Mucosa of gallbladder (tissue), 1 donor: ENCODE measurements at regions not wholly inside any gene's neighbourhood (a gene's known extent, or its start where the extent isn't known, plus 50 kb on each side); places are given as distances from the start of the nearest gene placed in this dataset.
"Not testable (repeated sequence)": the region's sequence is repeated elsewhere in the genome, so short reads cannot be mapped to it uniquely, and the experiment has no call there.

ENCODE experiments used
- DNase-seq: peaks from one replicate; pipeline ENCODE4 v3.0.0-alpha.2; 2020; ENCODE audit warnings: low spot score
- donor health status: DM: no; HTN: no; CAD: no.

DNA sequence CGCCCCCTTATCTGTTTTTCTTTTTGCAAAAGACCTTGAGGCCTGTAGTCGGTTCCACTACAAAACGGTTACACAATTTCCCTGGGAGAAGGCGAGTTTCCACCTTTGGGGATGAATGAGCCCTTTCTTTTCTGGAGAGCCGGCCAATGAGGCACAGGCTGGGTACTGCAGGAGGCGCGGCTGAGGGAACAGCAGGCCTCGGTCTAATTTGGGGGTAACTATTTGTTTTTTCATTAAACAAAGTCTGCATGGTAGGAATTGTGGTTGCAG, 129.2 kb downstream of the MYCN start:
- DNase-seq: no peak

DNA sequence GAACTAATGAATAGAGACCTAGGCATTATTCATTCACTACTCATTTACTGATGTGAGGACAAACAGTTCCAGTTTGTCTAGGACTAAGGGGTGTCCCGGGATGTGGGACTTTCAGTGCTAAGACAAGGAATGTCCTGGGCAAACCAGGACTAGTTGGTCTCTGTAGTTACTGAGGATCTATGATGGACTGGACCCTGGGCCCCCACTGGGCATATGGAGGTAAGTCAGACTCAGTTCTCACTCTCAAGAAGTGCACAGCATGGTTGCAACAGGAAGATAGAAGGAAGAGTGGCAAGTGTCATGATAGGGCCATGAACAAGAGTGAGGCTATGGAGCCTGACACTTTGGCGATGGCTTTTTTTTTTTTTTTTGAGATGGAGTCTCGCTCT, 128.2 kb downstream of the MYCN start:
- no peak for DNase-seq

DNA sequence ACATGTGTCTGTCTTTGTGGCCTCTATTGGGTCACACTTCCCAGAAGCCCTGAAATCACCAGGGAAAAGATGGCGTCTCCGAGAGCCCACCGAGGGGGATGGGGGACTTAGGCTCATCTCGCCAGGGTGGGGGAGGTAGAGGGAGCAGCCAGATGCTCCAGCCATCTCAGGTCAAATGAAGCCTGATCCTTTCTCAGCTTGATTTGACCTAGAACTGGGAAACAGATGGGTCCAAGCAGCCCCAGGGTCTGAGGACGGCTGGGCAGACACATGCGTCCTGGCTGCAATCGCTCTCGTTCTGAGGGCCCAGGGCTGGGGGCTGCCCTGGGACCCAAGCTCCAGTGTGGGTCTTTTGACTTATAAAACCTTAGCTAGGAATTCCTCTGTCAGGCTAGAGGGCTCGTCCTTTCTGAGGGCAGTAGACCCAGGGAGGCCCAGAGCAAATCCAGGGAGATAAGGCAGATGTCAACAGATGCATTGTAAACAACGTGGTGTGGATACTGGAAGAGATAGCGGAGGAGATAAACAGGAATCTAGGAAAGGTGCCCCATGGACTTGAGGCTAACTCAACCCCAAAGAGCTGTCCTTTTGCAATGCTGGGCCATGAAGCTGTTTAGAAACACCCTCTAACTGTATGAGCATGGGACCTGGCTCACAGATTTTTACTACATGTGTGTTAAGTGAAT, 127.7 kb downstream of the MYCN start:
- no peak for DNase-seq

DNA sequence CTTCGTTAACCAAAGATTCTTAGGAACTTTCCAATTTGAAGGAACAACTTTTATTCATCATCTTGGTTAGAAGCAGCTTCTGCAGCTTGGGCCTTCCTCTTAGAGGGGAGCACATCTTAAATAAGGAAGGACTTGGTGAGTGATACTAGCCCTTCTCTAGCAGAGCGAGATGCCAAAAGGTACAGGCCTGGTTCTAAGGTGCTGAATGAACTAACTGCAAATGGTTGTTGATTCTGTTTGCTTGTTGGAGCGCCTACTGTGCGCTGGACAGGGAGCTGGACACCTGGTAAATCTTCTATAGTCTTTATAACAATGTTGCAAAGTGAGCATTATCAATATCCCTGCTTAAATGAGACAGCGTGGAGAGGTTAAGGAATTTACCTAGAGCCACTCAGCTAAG, 127.1 kb downstream of the MYCN start:
- DNase-seq: no peak

DNA sequence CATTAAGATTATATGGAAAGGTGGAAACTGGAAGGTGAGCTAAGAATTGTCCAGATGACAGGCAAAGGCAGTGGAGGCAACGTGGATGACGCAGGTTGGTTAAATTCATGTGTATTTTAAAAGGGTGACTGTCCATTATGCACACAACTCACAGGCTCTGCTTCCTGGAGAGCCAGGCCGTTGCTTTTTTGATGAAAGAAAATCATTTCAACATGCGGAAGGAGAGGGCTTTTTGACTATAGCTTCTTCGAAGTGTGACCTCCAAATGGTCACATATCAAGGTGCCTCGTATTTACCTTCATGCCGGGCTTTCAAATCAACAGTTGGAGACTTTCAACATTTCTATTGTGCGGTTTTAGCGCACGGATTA, 126.7 kb downstream of the MYCN start:
- no peak for DNase-seq

DNA sequence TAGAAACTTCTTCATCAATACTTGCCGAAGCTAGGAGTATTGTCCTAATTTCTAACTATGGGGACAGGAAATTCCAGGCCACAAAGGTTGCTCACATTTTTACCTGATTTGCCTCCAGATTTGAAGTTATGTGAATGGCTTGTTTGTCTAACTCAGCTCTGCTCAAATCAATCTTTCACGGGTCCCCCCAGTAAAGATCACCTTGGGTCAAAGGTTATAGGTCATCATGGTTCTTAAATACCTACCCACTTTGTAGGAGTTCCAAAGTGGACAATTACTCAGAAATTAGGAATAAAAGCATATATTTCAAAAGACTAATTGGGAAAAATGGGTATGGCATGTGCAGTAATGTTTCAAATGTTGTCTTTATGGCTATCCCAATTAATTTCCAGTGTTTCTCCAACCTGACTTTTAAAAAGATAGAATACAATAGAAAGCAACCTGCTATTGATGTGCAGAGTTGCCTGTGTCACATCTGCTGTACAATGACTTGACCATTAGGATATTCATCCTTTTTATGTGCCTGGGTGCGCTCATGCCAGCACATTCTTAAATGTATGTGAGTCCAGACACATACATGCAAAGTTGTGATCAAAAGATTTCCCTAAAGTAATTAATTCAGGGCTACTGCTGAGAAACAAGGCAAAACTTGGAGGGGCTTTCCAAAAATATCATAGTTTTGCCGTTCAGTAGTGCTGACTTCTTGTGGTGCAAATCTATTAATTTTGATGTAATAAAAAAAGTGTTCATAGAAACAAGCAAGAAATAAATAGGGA, 126.1 kb downstream of the MYCN start:
- no peak for DNase-seq

DNA sequence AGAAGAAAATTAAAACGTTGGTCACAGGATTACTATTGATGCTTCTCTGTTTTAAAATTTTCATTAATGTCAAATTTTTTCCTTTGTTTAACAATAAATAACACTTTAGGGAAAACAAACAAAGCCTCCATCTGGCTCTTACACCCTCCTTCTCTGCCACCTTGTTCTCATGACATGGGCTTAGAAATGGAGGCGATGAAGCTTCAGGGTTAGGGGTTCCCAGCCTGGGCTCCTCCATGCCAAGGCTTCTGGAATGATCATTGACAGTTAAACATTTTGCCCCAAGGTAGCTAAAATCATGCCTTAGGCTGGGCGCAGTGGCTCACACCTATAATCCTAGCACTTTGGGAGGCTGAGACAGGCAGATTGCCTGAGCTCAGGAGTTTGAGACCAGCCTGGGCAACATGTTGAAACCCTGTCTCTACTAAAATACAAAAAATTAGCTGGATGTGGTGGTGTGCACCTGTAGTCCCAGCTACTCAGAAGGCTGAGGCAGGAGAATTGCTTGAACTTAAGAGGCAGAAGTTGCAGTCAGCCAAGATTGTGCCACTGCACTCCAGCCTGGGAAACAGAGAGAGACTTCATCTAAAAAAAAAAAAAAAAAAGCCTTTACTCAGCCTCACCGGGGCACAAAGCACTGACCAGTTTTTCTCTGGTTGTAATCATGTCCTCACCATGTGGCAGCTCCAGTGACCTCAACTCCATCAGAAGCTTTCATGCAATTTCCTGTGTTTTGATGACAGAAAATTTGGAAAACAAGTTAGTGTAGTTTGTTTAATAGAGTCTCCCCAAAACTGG, 125.1 kb downstream of the MYCN start:
- DNase-seq: not testable (repeated sequence)

DNA sequence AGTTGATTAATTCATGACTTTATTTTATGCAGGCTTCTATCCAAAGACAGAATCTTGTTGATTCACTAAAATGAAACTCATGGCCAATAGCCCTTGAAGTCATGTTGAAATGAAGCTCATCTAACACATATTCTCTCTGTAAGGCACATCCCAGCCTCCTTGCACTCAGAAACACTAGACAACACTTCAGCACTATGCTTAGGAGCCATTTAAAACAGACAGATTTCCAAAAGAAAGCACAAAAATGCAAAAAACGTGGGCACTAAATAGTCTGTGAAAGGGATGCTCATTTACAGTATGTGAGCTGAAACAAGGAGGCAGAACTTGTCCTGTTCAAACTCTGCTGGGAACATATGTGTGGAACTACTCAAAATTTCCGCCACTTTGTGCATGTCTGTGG, 124.4 kb downstream of the MYCN start:
- no peak for DNase-seq

DNA sequence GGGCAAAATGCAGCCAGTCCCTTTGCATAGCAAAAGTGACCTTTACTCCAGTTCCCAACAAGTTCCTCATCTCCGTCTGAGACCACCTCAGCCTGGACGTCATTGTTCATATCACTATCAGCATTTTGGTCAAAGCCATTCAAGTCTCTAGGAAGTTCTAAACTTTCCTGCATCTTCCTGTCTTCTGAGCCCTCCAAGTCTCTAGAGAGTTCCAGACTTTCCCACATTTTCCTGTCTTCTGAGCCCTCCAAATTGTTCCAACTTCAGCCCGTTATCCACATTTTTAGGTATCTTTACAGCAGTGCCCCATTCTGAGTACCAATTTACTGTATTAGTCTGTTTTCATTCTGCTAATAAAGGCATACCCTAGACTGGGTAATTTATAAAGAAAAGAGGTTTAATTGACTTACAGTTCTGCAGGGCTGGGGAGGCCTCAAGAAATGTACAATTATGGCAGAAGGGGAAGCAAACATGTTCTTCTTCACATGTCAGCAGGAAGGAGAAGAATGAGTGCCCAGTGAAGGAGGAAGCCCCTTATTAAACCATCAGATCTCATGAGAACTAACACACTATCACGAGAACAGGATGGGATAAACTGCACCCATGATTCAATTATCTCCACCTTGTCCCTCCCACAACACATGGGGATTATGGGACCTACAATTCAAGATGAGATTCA, 123.7 kb downstream of the MYCN start:
- no peak for DNase-seq

DNA sequence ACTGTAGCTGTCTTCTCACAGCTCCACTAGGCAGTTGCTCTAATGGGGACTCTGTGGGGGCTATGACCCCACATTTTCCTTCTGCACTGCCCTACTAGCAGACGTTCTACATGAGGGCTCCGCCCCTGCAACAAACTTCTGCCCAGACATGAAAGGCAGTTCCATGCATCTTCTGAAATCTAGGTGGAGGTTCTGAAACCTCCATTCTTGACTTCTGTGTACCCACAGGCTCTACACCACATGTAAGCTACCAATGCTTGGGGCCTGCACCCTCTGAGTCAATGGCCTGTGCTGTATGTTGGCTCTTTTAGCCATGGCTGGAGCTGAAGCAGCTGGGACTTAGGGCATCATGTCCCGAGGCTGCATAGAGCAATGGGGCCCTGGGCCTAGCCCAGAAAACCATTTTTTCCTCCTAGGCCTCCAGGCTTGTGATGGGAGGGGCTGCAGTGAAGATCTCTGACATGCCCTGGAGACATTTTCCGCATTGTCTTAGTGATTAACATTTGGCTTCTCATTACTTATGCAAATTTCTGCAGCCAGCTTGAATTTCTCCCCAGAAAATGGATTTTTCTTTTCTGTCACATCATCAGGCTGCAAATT, 123.0 kb downstream of the MYCN start:
- no peak for DNase-seq

DNA sequence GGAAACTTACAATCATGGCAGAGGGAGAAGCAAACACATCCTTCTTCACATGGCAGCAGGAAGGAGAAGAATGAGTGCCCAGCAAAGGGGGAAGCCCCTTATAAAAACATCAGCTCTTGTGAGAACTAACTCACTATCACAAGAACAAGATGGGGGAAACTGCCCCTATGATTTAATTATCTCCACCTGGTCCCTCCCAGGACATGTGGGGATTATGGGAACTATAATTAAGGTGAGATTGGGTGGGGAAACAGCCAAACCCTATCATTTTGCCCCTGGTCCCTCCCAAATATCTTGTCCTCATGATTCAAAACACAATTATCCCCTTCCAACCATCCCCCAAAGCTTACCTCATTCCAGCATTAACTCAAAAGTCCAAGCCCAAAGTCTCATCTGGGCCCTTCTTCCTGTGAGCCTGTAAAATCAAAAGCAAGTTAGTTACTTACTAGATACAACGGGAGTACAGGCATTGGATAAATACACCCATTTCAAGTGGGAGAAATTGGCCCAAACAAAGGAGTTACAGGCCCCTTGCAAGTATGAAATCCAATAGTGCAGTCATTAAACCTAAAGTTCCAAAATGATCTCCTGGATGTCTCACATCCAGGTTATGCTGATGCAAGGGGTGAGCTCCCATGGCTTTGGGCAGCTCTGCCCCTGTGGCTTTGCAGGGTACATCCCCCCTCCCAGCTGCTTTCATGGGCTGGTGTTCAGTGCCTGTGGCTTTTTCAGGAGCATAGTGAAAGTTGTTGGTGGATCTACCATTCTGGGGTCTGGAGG, 122.3 kb downstream of the MYCN start:
- no peak for DNase-seq

DNA sequence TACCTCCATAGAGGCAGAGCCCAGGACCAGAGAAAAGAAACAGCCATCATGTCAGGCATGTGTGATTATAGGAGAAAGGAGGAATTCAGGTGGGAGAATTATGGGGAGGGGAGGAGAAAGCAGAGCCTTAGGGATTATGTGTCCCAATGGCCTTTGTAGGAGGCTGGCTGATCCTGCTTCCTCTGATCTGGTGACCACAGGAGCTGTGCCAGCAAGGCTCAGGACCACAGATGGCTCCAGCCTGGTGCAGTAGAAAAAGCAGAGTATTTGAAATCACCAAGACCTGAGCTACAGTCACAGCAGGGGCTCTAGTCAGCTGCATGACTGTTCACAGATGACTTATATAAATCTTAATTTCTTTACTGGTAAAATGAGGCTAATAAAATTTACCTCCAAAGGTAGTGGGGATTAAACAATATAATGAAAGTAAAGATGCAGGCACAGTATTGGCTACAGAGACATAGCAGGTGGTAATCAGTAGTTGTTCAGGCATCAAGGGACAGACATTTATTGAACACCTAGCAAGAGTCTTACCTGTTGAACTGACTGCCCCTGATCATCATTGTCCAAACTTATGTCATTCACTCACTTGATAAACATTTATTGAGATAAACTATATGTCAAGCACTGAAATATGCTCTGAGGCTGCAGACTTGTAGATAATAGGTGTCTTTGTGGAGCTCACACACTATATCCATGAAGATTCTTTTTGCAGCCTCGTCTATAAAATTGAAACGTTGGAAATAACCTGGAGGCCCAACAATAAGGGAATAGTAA, 121.3 kb downstream of the MYCN start:
- DNase-seq: no peak

DNA sequence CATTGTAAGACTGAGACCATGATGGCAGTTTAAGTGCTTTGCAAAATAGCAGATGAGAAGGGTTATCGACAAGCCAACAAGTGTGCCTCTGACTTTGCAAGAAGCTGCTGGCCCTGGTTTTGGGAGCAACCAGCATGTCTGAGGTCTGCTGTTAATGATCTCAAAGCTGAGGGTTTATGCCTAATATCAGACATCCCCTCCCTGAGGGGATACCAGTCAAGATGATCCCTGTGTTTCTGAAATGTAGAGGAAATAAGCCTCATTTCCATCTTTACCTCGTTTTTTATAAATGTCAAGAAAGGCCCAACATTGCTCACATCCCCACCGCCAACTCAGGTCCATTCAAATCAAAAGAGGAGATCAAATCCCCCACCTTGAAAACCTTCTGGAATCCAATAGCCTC, 120.6 kb downstream of the MYCN start:
- no peak for DNase-seq

DNA sequence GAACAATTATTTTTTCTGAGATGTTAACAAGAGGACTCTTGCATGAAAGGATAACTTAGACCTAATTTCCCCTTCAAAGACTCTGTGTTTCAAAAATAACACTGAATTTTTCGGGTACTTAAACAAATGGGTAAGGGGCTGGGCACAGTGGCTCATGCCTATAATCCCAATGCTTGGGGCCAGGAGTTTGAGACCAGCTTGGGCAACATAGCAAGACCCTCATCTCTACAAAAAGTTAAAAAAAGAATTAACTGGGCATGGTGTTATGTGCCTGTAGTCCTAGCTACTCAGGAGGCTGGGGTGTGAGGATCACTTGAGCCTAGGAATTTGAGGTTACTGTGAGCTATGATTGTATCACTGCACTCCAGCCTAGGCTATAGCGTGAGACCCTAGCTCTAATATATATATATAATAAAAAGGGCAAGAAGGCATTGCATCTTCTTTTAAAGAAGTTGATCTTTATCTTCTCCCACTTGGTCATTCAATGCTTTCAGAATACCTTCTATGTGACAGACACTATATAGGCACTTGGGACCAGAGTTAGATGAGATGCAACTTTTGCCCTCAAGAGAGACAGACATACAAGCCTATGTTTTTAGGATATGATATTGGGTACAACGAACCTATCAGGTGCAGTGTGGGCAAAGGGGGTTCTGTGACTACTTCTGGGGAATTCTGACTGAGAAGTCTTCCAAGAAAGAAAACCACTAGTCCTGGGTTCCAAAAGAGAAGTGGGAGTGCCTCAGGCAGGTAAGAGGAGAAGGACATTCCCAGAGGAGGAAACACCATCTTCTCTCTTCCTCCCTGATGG, 120.0 kb downstream of the MYCN start:
- no peak for DNase-seq

DNA sequence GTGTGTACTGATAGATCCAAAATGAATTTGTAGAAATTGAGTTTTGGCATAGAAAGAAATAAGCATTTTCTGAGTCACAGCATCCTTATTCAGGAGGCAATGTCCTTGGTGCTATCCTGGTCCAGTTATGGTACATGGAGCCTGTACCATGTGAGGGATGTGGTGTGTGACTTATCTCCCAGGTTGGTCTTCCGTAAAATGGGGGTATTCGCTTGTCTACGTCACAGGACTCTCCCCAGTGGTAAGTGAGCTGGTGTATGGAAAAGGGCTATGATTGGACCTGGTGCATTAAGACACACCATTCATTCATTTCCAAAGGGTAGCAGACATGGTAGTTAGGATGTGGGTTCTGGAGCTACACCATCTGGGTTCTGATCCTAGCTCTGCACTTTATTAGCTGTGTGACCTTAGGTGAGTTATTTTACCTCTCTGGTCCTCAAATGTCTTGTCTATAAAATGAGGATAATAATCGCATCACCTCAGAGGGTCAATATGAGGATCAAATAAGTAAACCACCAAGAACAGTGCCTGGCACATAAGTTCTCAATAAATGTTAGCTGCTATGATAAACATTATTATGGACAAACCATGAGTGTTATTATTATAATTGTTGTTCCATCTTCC, 119.2 kb downstream of the MYCN start:
- no peak for DNase-seq

DNA sequence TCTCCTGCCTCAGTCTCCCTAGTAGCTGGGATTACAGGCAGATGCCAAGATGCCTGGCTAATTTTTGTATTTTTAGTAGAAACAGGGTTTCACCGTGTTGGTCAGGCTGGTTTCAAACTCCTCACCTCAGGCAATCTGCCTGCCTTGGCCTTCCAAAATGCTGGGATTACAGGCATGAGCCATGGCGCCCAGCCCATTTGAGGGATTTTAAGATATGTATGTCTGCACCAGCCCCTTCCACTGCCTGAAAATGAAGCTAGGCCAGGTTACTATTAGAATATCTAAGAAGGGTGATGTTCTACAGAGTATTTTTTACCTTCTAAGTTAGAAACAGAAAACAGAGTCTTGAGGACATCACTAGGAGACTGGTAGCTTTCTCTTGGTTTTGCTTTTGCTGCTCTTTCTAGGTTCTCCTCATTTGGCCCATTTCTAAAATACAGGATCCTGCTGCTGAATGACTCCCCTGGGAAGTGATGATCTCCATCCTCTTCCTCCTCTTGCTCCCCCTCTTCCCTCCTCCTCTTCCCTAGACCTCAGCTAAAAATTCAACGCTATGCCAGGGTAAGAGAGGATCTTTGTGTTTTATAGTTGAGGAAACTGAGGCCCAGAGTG, 118.5 kb downstream of the MYCN start:
- DNase-seq: no peak

DNA sequence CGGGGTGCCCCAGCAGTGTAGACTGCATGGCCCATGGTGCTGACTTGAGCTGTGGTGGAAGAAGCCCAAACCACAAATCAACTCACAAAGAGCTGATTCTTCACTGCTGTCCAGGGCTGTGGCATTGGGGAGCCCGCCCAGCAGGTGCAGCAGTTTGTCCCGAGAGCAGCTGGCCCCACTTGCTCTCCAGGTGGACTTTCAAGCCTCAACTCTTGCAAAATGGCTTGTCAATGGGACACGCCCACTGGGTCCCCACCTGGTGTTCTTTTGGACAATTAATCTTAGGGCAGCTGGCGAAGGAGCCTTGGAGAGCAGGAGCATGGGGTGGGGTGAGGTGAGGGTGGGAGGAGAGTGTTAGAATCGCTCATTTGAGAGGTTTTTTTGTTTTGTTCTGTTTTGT, 117.9 kb downstream of the MYCN start:
- DNase-seq: no peak

DNA sequence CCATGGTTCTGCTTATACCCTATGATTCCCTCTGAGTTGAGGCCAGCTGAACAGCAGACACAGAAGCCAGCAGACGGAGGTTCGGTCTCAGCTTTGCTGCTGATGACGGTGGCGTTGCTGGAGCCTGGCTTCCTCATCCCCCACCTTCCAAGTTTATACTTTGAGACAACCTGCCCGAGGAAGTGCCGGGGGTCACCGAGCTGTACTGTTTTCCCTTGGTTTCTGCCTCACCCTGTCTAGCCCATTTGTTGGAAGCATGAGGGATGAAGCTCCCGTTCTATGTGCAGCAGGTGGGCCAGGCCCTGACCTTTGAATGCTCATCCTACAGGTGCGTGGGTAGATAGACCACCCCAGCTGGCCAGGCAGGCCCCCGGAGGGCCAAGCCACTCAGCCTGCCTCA, 117.3 kb downstream of the MYCN start:
- no peak for DNase-seq
